Inflammatory macrophage (primary cell): ENCODE measurements at regions not wholly inside any gene's neighbourhood (a gene's known extent, or its start where the extent isn't known, plus 50 kb on each side); places are given as distances from the start of the nearest gene placed in this dataset.

Experiments used
- DNase-seq, 2 donors: peaks; one replicate each; pipeline ENCODE4 v3.0.0-alpha.2; 2020 to 2022

DNA sequence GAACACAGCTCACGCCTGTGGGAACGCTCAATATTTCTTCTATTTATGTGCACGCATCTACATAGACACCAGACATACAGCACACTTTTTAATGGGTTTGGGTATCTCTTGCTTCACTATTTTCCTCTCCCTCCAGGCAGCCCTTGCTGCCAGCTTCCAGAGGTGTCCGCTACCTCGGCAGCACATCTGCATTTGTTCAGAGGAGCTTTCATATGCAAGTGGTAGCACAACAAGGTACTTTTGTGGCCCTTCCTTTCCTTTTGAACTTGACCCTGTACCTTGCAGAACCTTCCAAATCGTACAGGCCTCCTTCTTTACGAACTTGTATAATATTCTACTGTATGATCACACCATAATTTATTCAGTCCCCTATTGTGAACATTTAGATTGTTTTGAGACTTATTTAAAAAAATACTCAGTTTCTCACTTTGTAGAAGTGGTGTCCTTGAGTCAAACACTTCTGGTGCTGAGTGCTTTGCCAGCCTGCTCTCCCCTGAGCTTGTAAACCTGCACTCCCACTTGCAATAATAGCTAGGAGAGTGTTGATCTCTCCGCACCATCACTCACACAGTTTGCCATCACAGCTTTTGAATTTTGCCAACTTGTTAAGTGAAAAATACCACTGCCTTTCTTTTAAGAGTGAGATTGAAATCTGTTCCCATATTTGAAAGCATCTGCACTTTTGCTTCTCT is 106.0 kb upstream of the ZNF32 start:
- no peak for DNase-seq

DNA sequence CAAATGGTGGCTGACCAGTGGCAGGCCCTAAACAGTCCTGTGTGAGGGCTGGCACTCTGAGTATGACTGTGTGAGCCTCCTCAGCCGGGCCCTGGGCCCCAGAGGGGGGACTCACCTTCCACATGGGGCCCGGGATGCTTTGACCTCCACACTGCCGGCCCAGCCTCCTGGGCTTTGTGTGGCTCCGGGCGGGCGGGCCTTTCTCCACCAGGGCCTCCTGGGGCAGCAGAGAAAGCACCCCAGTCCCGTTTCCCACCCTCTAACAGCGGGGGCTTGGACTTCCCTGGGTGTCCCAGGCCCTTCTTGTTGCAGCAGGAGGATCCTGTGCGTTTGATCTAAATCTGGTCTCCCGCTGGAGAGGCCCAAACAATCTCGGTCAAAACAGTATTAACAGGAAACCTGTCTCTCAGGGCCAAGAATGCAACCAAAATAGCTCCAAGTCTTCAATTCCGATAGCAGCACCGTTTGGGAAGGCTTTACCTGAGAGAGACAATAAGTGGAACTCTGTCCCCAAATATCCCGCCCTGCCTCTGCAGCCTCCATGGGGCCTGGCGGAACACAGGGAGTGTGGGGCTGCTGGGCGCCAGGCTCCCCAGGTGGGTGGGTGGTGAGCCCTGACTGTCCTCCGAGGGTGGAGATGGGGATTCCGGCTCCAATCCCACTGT is 104.8 kb upstream of the ZNF32 start:
- DNase-seq, result no peak

DNA sequence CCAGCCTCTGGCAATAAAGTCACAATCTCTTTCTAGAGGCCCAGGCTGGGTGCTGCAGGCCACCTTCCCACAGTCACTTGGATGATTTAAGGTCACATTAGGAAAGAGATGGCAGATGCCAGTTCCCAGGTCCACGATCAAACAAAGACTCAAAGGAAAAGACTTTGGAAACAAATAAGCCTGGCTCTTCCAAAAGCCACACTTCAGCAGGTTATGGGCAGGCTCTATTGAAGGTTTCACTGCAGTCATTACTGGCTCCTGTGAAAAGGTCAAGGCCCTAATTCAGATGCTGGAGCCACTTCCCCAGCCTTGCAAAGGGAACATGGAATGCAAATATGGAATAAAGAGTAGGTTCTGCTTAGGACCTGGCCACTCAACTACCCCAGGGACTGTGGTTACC is 104.0 kb upstream of the ZNF32 start:
- DNase-seq, result no peak

DNA sequence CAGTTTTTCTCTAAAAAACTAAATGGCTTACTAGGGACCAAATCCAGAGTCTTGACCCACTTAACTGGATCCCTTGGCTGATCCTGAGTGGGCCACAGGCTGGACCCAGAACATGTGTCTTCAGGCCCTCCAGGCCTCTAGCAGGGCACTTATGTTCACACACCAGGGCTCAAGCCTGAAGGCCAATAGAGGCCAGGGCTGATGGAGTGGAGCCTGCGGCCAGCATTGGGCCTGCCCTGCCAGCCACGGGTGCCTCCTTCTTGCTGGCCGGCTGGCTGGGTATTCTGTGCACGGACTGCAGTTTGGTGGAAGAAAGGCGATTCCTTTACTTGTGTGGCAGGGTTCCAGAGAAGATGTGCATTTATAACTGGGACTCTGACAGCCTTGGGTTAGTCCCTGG is 103.0 kb upstream of the ZNF32 start:
- no peak for DNase-seq

DNA sequence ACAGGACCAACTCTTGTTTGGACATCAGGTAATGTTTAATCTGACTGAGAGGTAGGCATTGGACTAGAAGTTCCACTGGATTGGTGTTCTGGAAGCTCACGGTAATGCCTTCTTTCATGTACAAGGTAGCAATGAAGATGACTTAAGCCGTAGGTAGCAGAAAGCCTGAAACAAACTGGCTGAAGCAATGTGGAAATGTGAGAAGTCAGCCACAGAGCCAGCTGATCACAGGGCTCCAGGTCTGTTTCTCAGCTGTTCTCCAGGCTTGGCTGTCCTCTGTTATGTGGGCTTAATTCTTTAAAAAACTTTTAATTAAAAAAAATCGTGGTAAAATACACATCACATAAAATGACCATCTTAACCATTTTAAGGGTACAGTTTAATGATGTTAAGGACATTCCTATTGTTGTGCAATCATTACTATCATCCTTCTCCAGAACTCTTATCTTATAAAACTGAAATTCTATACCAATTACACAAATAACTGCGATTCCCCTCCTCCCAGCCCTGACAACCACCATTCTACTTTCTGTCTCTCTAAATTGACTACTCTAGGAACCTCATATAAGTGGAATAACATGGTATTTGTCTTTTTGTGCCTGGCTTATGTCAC is 101.4 kb upstream of the ZNF32 start:
- DNase-seq, result no peak

DNA sequence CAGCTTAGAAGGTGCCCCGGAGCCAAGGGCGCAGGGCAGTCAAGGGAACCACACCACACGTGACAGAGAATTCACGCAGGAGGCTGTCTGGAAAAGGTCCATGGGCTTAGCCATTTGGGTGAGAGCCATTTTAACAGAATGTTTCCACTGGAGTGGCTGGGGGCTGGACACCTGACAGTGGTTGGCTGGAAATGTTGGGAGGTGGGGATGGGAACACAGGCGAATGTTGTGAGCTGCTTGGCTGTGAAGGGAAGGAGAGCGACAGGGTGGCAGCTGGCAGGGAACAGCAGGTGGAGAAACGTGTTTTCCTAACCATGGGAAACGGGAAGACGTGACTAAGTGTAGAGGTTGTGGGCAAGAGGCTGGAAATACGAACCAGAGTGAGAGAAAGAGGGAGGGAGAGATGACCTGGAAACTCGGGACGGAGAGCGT is 100.5 kb upstream of the ZNF32 start:
- DNase-seq, result no peak

DNA sequence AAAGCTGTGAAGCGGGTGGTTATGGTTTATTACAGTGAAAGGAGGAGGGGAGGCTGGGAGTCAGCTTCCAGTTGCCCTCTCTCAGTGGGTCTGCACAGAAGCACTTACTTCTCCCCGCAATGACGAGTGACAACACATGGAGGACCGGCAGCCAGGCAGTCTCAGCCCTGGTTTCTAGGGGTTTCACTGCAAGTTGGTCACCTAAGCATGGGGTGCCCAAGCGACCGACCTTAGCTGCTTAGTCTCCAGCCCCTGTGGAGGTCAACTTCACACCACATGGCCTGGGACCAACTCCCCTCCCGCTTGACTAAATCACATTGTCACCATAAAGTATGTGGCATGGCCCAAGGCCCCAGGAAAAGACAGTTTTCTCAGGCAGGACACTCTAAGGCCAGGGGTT is 99.9 kb upstream of the ZNF32 start:
- DNase-seq, result no peak

DNA sequence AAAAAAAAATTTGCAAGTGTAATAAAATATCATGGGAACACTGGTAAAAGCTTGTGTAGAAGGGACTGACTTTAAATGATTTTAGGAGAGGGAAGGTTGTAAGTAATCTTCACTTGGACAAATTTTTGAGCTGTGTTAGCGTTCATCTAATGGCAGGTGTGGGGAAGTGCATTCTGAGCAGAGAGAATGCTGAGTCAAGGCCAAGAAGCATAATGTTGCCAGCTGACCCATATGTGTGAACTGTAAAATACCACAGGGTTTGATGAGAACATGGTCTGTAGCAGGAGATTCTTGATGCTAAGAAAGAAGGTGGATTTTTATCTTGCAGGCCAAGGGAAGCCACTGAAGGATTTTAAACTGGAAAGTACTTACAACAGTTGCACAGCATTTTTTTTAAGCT is 98.2 kb upstream of the ZNF32 start:
- DNase-seq, result no peak

DNA sequence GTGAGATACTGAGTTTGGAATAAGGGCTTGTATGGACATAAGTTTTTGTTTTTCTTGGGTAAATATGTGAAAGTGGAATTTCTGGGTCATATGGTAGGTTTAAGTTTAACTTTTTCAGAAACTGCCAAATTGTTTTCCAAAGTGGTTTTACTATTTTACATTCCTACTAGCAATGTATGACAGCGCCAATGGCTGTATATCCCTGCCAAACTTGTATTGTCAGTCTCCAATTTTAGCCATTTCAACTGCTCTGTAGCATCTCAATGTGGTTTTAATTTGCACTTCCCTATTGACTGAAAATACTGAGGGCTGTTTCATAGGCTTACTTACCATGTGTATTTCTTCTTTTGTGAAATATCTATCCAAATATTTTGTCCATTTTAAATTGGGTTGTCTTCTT is 90.5 kb upstream of the ZNF32 start:
- DNase-seq, result no peak

DNA sequence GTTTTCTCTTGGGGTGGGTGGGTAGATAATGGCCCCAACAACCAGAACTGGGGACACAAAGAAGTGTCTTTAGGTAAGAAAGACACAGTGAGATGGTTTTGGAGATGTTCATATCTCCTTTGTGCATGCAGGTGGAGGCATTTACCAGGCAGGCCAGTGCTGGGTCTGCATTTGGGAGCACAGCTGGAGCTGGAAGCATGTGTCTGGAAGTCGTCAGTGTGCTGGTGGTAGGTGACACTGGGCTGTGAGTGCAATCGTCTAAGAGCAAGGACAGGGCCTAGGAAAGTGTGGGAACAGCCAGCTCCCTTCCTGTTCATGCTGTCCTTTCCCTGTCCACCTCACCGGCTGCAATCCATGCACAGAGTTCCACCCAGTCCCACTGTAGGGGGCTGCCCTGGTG is 88.3 kb upstream of the ZNF32 start:
- no peak for DNase-seq

DNA sequence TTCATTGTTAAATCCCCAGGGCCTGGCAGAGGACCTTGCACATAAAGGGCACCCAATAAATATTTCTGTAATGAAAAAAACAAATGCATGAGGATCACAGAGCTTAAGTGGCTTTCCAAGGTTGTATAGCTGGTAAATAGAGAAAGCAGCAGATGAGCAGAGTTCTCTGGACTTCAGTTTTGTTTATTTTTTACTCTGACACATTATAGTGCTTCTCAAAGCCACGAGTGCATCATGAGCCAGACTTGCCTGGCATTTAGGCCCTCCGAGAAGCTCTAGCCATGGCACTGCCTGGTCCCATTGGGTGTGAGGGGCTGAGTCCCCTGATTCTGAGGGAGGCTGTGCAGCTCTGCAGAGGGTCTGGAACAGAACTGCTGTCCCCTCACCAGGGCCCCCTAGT is 87.2 kb upstream of the ZNF32 start:
- DNase-seq, result no peak

DNA sequence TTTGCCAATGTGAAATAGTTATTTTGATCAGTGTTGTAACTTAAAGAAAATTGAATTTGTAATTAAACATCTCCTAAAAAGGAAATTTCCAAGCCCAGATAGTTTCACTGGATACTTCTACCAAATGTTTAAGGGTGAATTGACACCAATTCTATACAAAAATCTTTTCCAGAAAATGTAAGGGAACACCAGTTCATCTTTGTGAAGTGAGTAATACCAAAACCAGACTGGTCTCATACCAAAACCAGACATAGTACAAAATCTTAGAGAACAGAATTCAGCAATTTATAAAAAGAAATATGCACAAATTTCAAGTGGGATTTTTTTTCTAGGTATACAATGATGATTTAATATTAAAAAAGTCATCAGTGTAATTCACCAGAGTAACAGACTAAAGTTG is 86.0 kb upstream of the ZNF32 start:
- DNase-seq, result no peak

DNA sequence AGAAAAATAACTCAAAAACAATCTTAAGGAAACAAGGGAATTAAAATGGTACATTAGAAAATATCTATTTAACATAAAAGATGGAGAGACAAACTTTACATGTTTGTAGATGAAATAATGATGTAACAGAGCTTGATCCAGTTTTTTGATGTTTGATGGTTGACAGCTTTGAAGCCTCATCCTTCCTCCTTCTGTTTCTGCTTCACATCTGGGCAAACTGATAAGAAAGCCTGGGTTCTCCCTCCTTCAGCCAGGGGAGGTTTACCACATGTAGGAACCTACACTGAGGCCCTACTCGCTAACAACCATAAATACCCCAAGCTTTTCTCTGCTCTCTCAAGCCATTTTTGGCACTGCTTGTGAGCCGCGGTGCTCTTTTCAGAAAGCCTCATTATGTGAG is 82.8 kb upstream of the ZNF32 start:
- DNase-seq, result no peak

DNA sequence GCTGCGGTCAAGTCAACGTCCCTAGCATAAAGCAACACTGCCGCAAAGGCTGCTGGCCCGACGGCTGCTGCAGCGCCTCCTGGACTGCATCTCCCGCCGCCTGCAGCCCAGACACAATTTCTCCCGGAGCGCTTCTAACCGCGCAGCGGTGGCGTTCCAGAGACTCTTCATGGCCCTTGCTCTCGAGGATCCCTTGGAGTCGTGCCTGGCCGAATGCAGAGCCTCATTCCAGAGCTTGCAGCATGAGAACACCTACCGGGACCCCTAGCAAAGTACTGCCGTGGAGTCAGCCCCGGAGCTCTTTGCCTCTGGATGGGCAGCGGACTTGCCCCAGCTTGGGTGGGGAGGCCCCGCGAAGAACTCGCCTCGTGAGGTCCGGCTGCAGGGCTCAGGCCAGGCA is 79.7 kb upstream of the ZNF32 start:
- no peak for DNase-seq

DNA sequence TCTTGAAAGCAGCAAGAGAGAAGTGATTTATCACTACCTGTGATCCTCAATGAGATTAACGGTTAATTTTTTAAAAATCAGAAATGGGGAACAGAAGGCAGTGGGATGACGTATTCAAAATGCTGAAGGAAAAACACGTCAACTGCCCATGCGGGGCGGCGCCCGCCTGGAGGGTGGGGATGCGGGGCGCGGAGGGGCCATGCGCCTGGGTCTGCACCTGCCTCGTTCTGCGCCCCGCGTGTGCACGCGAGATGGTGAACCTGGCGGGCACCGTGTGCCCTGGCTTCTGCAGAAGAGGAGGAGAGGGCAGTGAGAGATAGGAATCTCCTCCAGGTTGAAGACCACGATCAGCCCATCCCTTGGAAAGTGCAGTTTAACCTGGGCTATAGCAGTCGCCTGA is 79.3 kb upstream of the ZNF32 start:
- no peak for DNase-seq

DNA sequence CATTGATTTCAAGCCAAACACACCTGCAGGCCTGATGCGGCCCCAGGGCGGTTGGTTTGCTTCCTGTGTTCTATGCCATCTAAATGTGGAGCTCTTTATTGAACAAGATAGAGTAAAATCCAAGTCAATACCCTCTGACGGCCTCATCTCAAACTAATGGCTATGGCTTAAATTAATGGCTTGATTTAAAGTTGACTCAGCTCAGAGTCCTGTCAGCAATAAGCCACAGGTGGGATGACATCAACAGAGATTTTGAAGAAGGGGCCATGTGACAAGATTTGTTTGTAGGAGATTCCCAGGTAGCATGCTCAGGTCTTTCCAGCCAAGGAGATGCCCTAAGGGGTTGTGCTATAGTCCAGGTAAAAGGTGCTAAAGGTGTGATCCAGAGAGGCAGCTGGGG is 66.7 kb upstream of the ZNF32 start:
- no peak for DNase-seq

DNA sequence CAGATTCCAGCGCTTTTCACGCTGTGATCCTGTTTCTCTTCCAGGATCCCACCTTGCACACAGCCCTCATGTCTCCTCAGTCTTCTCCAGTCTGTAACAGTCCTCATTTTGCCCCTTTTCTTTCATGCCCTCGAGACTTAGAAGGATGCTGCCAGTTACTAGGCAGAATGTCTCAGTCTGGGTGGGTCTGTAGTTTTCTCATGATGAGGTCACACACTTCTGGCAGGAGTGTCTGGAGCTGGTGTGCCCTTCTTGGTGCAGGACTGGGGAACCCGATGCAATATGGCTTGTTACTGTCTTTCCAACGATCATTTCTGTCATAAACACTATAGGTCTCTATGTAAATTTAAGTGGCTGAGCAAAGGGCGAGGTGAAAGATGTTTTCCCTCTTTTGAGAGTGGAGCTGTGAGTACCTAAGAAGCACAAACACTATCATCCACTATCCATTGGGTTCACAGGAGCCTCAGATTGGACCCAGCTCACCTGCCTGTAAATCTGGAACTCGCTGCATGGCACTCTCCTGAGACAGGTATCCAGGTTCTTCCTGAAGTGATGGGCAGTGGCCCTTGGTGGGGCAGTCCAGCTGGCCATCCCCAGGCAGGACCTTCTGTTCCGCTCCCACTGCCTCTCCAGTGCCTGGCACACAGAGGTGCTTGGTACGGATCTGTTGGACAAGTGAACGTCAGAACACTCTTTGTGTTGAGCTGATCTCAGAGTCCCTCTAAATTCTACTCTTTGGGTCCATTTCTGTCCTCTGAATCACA is 64.3 kb upstream of the ZNF32 start:
- DNase-seq, result no peak

DNA sequence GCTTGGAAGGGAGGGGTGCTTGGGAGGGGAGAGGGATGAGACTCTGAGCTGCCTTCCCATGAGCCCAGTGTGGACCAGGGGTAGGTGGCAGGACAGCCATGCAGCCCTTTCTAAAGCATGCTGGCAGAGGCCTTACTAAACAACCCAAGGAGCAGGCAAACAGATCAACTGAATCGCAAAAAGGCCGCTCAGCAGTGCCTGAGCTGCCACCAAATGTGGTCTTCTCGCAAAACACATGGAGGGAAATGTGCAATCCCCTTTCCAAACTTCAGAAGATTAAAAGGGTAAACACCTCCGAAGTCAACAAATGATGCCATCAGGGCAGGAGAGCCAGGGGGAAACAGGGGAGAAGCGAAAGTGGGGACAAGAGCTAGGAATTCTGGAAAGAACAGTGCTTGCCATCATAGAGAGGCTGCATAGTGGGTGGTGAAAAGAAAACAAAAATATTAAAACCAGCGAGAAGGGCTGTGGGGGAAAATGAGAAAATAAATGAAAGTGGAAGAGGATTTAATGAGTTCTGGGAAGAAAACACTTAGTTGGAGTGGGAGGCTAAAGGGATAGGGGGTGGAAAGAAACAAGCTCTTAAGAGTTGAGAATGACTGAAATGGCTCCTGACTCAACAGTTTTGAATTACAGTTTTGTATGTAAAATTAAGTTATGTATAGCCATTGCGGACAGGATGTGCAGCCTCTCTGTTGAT is 62.2 kb upstream of the ZNF32 start:
- no peak for DNase-seq

DNA sequence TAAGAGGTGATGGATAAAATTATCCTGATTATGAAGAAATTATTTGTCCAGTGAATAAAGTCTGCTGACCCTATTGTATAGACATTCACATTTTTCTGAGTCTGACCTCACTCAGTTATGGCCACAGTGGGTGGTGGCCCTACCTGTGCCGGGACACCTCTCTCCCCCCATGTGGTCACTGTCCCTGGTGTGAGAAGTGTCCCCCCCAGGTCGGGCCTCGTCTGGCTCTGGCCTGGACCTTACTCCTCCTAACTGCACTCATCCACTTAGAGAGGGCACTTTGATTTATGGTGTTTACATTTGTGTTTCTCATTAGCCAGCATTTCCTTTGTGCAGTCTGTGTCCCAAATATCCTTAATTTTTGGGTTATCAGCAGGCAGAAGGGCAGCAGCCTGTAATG is 59.6 kb upstream of the ZNF32 start:
- DNase-seq, result no peak

DNA sequence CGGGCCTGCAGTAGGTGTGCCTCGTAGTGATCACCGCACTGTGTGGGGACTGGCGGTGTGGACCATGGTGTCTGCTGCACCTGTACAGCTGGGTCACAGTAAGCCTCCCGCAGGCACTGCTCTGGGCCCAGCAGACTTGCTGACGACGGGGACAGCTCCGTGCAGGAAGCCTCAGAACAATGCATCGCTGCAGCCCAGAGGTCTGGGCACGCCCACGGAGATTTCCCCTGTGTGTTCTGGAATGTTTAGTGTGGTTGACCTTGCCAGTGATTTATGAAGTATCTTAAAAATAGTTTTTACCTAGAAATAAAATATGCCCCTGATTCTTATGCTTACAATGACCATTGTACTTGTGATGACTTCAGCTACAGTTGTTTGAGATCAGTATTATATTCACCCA is 59.1 kb upstream of the ZNF32 start:
- no peak for DNase-seq

DNA sequence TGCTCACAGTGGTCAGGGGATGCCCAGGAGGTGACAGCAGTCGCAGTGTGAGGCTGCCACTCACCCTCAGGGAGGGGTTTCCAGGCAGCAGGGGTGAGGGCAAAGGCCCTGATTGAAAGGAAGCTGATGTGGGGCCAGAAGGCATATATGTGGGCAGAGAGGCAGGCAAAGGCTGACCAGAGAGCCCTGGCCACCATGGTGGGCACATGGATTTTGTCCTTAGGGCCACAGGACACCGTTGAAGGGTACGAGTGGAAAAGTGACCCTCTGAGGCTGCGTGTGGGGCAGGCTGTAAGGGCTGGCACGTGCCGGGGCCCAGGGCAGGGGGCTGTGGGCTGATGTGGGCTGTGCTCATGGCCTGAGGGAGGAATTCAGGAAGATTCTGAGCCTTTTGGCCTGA is 57.5 kb upstream of the ZNF32 start:
- no peak for DNase-seq

DNA sequence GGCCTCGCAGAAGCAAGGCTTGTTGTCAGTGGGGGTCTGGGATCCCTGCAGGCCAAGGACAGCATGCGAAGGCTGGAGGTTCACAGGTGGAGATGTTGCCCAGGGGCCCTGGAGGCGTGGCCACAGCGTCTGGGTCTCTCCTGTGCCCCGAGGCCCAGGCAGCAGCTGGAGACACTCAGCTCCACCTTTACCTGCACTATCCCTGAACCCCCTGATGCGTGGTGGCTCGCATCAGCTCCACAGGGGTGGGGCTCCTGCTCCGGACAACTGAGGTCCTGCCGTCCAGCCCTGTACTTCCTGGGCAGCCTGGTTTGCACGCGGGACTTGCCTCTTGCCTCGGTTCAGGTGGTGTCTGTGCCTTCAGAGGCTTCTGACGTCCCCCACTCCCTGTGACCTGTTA is 54.6 kb upstream of the ZNF32 start:
- no peak for DNase-seq

DNA sequence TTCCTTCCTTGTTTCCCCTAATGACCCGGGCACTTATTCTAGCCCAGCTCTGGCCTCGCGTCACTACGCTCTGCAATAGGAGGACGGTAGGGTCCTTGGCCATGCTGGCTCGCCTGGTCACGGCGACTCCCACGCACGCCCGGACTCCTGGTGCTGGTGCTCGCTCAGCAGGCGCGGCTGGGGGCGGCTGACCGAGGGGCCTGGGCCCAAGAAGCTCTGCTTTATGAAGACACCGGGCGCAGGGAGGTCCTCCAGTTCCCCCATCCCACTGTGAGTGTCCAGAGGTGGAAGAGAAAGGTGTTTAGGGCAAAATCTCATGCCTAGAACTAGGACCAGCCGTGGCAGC is 54.2 kb upstream of the ZNF32 start:
- DNase-seq, result no peak
